ENCODE measurements at regions not wholly inside any gene's neighbourhood (a gene's known extent, or its start where the extent isn't known, plus 50 kb on each side); places are given as distances from the start of the nearest gene placed in this dataset.

GRCh38 chr16:87014112-87014511 lies 303.1 kb downstream of the C16orf95 start:
- Histone ChIP-seq H3K9ac (ENCODE audit: control insufficient read depth, insufficient read depth, low read length) (no peak overlapping the region), H3K4me1 (ENCODE audit: control insufficient read depth, insufficient read depth, low read length) (no peaks in the 10 kb centered on the region), H3K79me2 (ENCODE audit: control insufficient read depth, insufficient read depth, low read length) (no peaks in the 10 kb centered on the region), H3K9me3 (replicated peaks; ENCODE audit: control insufficient read depth, insufficient read depth, low read length) (no peaks in the 10 kb centered on the region), H3K4me2 (ENCODE audit: control insufficient read depth, insufficient read depth) (no peak overlapping the region), H2AFZ (ENCODE audit: control insufficient read depth, low read depth, low read length) (no peak overlapping the region), H3K27ac (ENCODE audit: control insufficient read depth, insufficient read depth) (no peak overlapping the region), H3K27me3 (replicated peaks in 1 of 2; ENCODE audit: control insufficient read depth in 2 of 2, insufficient read depth in 2 of 2, low read length in 1 of 2) (no peaks in the 10 kb centered on the region), H3K4me3 (no peak overlapping the region), H4K20me1 (ENCODE audit: control insufficient read depth, insufficient read depth) (no peaks in the 10 kb centered on the region), H3K36me3 (ENCODE audit: control insufficient read depth in 2 of 2, insufficient read depth in 2 of 2, low read length in 1 of 2) (no peaks in the 10 kb centered on the region)
- no peak for FAIRE-seq
- ChIA-PET SMC1A (ENCODE audit: uncharacterized antibody, unreplicated experiment) (no interaction called here), POLR2A (no interaction called here), RAD21 (ENCODE audit: unreplicated experiment) (no interaction called here), CTCF (no interaction called here)
- BruUV-seq (replicated peaks) = no TSS peak
- in situ Hi-C loops (cut with MboI) = no loop called here
- ATAC-seq = no peak
- 29% methylated on average over 1 of the region's 1 CpG for WGBS (ENCODE audit: insufficient coverage, insufficient replicate concordance, low lambda C conversion rate, missing lambda C conversion rate)
- no peak for DNase-seq (ENCODE audit: low read depth, low spot score)
- no peak for TF ChIP-seq SIN3A (IDR thresholded peaks at IDR 0.05; ENCODE audit: low read depth, low read length)
- no peak for TF ChIP-seq CBX5 (IDR thresholded peaks at IDR 0.05; ENCODE audit: low read depth)
- no peak for TF ChIP-seq POU2F2 (IDR thresholded peaks at IDR 0.05; ENCODE audit: borderline replicate concordance, low read depth, low read length)
- TF ChIP-seq TBL1XR1 (IDR thresholded peaks at IDR 0.05; ENCODE audit: low read depth, low read length) = no peak
- TF ChIP-seq PKNOX1 (IDR thresholded peaks at IDR 0.05) = no peak
- TF ChIP-seq MYB (IDR thresholded peaks at IDR 0.05; ENCODE audit: borderline replicate concordance, low read depth, low read length) = no peak
- intact Hi-C loops (cut with micrococcal nuclease; ENCODE audit: unreplicated experiment) = no loop called here

DNA sequence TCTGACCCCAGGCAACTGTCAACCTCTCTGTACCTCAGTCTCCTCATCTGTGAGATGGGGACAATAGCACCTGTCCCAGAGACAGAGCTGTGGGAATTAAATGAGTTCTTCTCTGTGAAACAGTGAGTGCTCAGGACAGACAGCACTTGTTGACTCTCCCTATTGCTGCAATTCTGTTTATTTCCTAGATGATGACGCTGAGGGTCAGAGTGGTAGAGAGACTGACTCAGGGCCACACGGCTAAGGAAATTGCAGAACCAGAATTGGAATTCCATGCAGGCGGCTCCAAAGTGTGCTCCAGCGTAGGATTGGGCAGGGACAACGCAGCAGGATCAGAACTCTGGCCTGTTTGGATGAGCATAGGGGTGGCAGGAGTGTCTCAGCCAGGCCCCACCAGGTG lies 302.2 kb downstream of the C16orf95 start:
- ChIA-PET SMC1A (ENCODE audit: uncharacterized antibody, unreplicated experiment) (no interaction called here), POLR2A (no interaction called here), CTCF (no interaction called here), RAD21 (ENCODE audit: unreplicated experiment) (no interaction called here)
- Histone ChIP-seq H3K9me3 (replicated peaks; ENCODE audit: control insufficient read depth, insufficient read depth, low read length) (no peaks in the 10 kb centered on the region), H2AFZ (ENCODE audit: control insufficient read depth, low read depth, low read length) (no peak overlapping the region), H3K27me3 (replicated peaks in 1 of 2; ENCODE audit: control insufficient read depth in 2 of 2, insufficient read depth in 2 of 2, low read length in 1 of 2) (no peaks in the 10 kb centered on the region), H3K36me3 (ENCODE audit: control insufficient read depth in 2 of 2, insufficient read depth in 2 of 2, low read length in 1 of 2) (no peaks in the 10 kb centered on the region), H3K4me3 (no peak overlapping the region), H3K79me2 (ENCODE audit: control insufficient read depth, insufficient read depth, low read length) (no peaks in the 10 kb centered on the region), H4K20me1 (ENCODE audit: control insufficient read depth, insufficient read depth) (no peaks in the 10 kb centered on the region), H3K9ac (ENCODE audit: control insufficient read depth, insufficient read depth, low read length) (no peak overlapping the region), H3K4me2 (ENCODE audit: control insufficient read depth, insufficient read depth) (no peak overlapping the region), H3K4me1 (ENCODE audit: control insufficient read depth, insufficient read depth, low read length) (no peaks in the 10 kb centered on the region), H3K27ac (ENCODE audit: control insufficient read depth, insufficient read depth) (no peak overlapping the region)
- FAIRE-seq (no peak), ATAC-seq (no peak), DNase-seq (ENCODE audit: low read depth, low spot score) (no peak)
- in situ Hi-C loops (cut with MboI) (no loop called here), intact Hi-C loops (cut with micrococcal nuclease; ENCODE audit: unreplicated experiment) (no loop called here)
- 5% methylated on average over 5 of the region's 5 CpGs for WGBS (ENCODE audit: insufficient coverage, insufficient replicate concordance, low lambda C conversion rate, missing lambda C conversion rate)
- no TSS peak for BruUV-seq (replicated peaks)
- TF ChIP-seq ZBED1 (IDR thresholded peaks at IDR 0.05; ENCODE audit: borderline replicate concordance) (no peak), SIN3A (IDR thresholded peaks at IDR 0.05; ENCODE audit: low read depth, low read length) (no peak), DPF2 (IDR thresholded peaks at IDR 0.05) (no peak), SRF (IDR thresholded peaks at IDR 0.05; ENCODE audit: low read depth in 2 of 2, low read length in 2 of 2) (no peak), ZSCAN29 (IDR thresholded peaks at IDR 0.05) (no peak), CREM (IDR thresholded peaks at IDR 0.05; ENCODE audit: low read depth) (no peak), NBN (IDR thresholded peaks at IDR 0.05) (no peak)
